A673 (cell line): ENCODE measurements at regions not wholly inside any gene's neighbourhood (a gene's known extent, or its start where the extent isn't known, plus 50 kb on each side); places are given as distances from the start of the nearest gene placed in this dataset.

Experiments used
- BruUV-seq: library from RNA; stranded (reverse); fragments of 400-500 nt; replicated peaks from 2 replicates; lab custom pipeline; 2021; lab: Mats Ljungman, UMichigan
- CTCF ChIA-PET: fragments of 300-600 bp; sonication (Branson Sonifier 250); formaldehyde crosslinking; loops from one replicate; lab custom pipeline; 2022; ENCODE audit warnings: antibody characterized with exemption; lab: Charles Lee
- POLR2A ChIA-PET: fragments of 300-600 bp; sonication (Branson Sonifier 250); formaldehyde crosslinking; loops from one replicate; lab custom pipeline; 2022; ENCODE audit warnings: antibody characterized with exemption; ENCODE audit not compliant: low non-redundant PET; lab: Charles Lee
- DNase-seq: peaks from one replicate; pipeline ENCODE4 v3.0.0-alpha.2; 2015; ENCODE audit warnings: low spot score
- H3K27ac ChIP-seq: fragments of 200-600 bp; sonication (generic); 2 replicates; pipeline ENCODE4 v1.5.1; 2016; ENCODE audit warnings: mixed run types, low read depth, mild to moderate bottlenecking, mixed read lengths, antibody characterized with exemption, low read length; ENCODE audit not compliant: poor library complexity, severe bottlenecking
- H3K27me3 ChIP-seq: fragments of 200-600 bp; sonication (generic); replicated peaks from 2 replicates; pipeline ENCODE4 v1.6.1; 2017; ENCODE audit warnings: mixed run types, low read depth, mild to moderate bottlenecking, mixed read lengths, antibody characterized with exemption, low read length; ENCODE audit not compliant: insufficient read depth, poor library complexity
- H3K36me3 ChIP-seq: fragments of 200-600 bp; sonication (generic); 2 replicates; pipeline ENCODE4 v1.6.1; 2016; ENCODE audit warnings: mixed run types, mild to moderate bottlenecking, mixed read lengths, antibody characterized with exemption, low read length; ENCODE audit not compliant: insufficient read depth, poor library complexity, severe bottlenecking
- H3K4me1 ChIP-seq: fragments of 200-600 bp; sonication (generic); 2 replicates; pipeline ENCODE4 v1.6.1; 2017; ENCODE audit warnings: mixed run types, mild to moderate bottlenecking, mixed read lengths, antibody characterized with exemption, low read length; ENCODE audit not compliant: insufficient read depth, poor library complexity, severe bottlenecking
- H3K4me3 ChIP-seq: fragments of 200-600 bp; sonication (generic); 2 replicates; pipeline ENCODE4 v1.5.1; 2016; ENCODE audit warnings: low read depth, mixed run types, mild to moderate bottlenecking, mixed read lengths, low read length; ENCODE audit not compliant: poor library complexity, severe bottlenecking
- H3K9me3 ChIP-seq: fragments of 200-600 bp; sonication (generic); 2 replicates; pipeline ENCODE4 v1.6.1; 2016; ENCODE audit warnings: mixed run types, low read depth, mild to moderate bottlenecking, mixed read lengths, antibody characterized with exemption, low read length; ENCODE audit not compliant: poor library complexity, severe bottlenecking
- EZH2 ChIP-seq: fragments of 200-600 bp; sonication (generic); IDR thresholded peaks from 2 replicates; pipeline ENCODE4 v1.6.1; 2017; ENCODE audit warnings: borderline replicate concordance, low read depth, mild to moderate bottlenecking, mixed read lengths, antibody characterized with exemption, low read length; ENCODE audit not compliant: poor library complexity, severe bottlenecking
- intact Hi-C: fragments of 100-400 bp; cut with micrococcal nuclease; formaldehyde crosslinking; loops from one replicate; pipeline ENCODE4 v1.10.0; 2022; ENCODE audit not compliant: unreplicated experiment
- TF ChIP-seq, protein P1 (sequence below): fragments of 300-800, 200-600 bp; sonication (generic); conservative IDR thresholded peaks from 2 replicates; pipeline ENCODE4 v1.5.1; 2017; ENCODE audit warnings: low read depth, mild to moderate bottlenecking, antibody characterized with exemption, low read length, moderate library complexity, mixed read lengths

DNA sequence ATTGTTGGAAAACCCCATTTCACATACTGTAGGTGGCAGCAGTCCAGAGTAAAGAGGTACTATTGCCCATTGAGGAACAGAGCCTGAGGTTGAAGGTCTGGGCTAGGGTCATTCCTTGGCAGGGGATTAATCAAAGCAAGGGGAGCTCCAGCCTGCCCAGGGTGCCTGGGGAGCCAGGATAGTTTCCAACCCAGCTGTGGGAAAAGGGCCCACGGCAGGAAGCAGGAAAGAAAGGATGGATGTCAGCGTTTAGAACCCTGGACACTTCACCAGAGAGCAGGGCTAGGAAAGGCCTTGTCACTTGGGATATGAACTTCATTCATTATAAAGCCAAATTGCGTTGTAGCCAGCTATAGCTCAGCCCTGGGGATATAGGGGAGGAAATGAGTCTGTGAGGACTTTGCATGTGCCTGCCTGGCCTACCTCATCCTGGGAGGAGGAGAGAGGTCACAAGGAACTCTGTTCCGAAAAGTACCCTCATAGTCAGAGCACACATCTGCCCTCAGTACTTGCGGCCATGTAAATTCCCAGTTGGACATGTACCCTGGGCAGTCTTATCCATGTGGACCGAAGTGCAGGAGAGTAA, 140.2 kb upstream of the COPS8 start:
- POLR2A ChIA-PET = no interaction called here
- H3K27ac ChIP-seq = no peak overlapping the region
- CTCF ChIA-PET = no interaction called here
- DNase-seq = no peak
- no peak overlapping the region for H3K4me3 ChIP-seq
- no peak for TF ChIP-seq EZH2
- TF ChIP-seq, protein P1, sequence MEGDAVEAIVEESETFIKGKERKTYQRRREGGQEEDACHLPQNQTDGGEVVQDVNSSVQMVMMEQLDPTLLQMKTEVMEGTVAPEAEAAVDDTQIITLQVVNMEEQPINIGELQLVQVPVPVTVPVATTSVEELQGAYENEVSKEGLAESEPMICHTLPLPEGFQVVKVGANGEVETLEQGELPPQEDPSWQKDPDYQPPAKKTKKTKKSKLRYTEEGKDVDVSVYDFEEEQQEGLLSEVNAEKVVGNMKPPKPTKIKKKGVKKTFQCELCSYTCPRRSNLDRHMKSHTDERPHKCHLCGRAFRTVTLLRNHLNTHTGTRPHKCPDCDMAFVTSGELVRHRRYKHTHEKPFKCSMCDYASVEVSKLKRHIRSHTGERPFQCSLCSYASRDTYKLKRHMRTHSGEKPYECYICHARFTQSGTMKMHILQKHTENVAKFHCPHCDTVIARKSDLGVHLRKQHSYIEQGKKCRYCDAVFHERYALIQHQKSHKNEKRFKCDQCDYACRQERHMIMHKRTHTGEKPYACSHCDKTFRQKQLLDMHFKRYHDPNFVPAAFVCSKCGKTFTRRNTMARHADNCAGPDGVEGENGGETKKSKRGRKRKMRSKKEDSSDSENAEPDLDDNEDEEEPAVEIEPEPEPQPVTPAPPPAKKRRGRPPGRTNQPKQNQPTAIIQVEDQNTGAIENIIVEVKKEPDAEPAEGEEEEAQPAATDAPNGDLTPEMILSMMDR = no peak
- no peaks in the 10 kb centered on the region for H3K4me1 ChIP-seq
- intact Hi-C loops = no loop called here
- no peaks in the 10 kb centered on the region for H3K36me3 ChIP-seq
- no TSS peak for BruUV-seq
- H3K9me3 ChIP-seq = no peaks in the 10 kb centered on the region
- no peaks in the 10 kb centered on the region for H3K27me3 ChIP-seq

DNA sequence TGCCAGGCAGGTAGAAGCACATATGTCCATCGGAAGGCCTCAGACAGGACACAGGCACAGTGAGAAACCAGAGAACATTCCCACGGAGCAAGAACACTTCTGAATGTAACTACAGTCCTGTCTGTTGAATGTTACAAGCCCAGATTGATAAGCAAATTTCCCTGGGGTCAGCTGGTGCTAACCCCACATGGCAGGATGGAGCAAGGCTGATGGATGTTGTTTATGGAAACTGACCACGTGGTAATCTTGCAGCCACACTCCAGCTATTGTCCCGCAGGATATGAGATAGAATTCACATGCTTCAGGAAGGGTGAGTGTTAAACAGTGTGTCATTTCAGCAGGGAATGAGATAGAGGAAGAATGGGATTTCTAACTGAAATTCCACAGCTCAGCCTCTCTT, 138.8 kb upstream of the COPS8 start:
- intact Hi-C loops = no loop called here
- Histone ChIP-seq H3K4me1 (no peaks in the 10 kb centered on the region), H3K36me3 (no peaks in the 10 kb centered on the region), H3K9me3 (no peaks in the 10 kb centered on the region), H3K27ac (no peak overlapping the region), H3K4me3 (no peak overlapping the region), H3K27me3 (no peaks in the 10 kb centered on the region)
- TF ChIP-seq, protein P1 = no peak
- TF ChIP-seq EZH2 = no peak
- POLR2A ChIA-PET = no interaction called here
- BruUV-seq = no TSS peak
- CTCF ChIA-PET = no interaction called here
- no peak for DNase-seq

DNA sequence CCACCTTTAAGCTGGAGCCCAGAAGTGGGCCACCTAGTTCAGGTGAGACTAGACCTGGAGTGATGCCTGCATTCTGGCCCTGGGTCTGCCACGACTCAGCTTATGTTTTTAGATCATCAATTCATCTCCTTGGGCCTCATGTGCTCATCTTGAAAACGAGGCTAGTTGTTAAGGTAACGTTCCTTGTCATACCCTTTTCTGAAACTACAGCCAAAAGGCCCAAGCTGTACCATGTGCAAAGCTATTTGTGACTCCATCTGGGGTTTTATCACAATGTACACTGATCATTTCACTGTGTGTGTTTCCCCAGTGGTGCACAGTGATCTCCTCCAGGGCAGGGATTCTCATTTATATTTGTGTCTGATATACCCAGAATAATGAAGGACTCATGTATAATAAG, 138.4 kb upstream of the COPS8 start:
- POLR2A ChIA-PET = no interaction called here
- BruUV-seq = no TSS peak
- no peak overlapping the region for H3K27ac ChIP-seq

More for the DNA sequence above, 138.4 kb upstream of the COPS8 start:
- H3K4me1 ChIP-seq = no peaks in the 10 kb centered on the region
- CTCF ChIA-PET = no interaction called here
- intact Hi-C loops = no loop called here
- H3K36me3 ChIP-seq = no peaks in the 10 kb centered on the region
- no peaks in the 10 kb centered on the region for H3K27me3 ChIP-seq
- DNase-seq = no peak
- TF ChIP-seq, protein P1 = no peak
- no peak for TF ChIP-seq EZH2
- no peaks in the 10 kb centered on the region for H3K9me3 ChIP-seq
- H3K4me3 ChIP-seq = no peak overlapping the region
